ENCODE measurements at regions not wholly inside any gene's neighbourhood (a gene's known extent, or its start where the extent isn't known, plus 50 kb on each side); places are given as distances from the start of the nearest gene placed in this dataset.
"Not testable (repeated sequence)": the region's sequence is repeated elsewhere in the genome, so short reads cannot be mapped to it uniquely, and the experiment has no call there.

GRCh38 chr7:153109566-153109965 lies 350.0 kb downstream of the ACTR3B start:
- Mint-ChIP-seq H3K4me1 (no peaks in the 10 kb centered on the region), H3K9me3 (peaks cover 4% of the 10 kb centered on the region), H3K27ac (no peak overlapping the region), H3K4me3 (no peak overlapping the region), H3K36me3 (no peaks in the 10 kb centered on the region), H3K27me3 (no peaks in the 10 kb centered on the region)
- ATAC-seq = no peak

- H3K36me3 Mint-ChIP-seq = no peaks in the 10 kb centered on the region
- no peak overlapping the region for H3K4me3 Mint-ChIP-seq
- peaks cover 4% of the 10 kb centered on the region for H3K9me3 Mint-ChIP-seq
- no peak overlapping the region for H3K27ac Mint-ChIP-seq
- ATAC-seq = no peak
- H3K27me3 Mint-ChIP-seq = no peaks in the 10 kb centered on the region
- H3K4me1 Mint-ChIP-seq = no peaks in the 10 kb centered on the region
These were observed 351.1 kb downstream of the ACTR3B start for GRCh38 chr7:153110606-153111005.

GRCh38 chr7:153122255-153122654 lies 362.7 kb downstream of the ACTR3B start:
- H3K27ac Mint-ChIP-seq, H3K36me3 Mint-ChIP-seq, H3K27me3 Mint-ChIP-seq, H3K4me3 Mint-ChIP-seq, H3K4me1 Mint-ChIP-seq, ATAC-seq, H3K9me3 Mint-ChIP-seq: not testable (repeated sequence)

- Mint-ChIP-seq H3K4me3 (no peak overlapping the region), H3K36me3 (no peaks in the 10 kb centered on the region), H3K9me3 (peaks cover 9% of the 10 kb centered on the region), H3K27me3 (no peaks in the 10 kb centered on the region), H3K4me1 (no peaks in the 10 kb centered on the region), H3K27ac (no peak overlapping the region)
- no peak for ATAC-seq
These were observed 370.5 kb downstream of the ACTR3B start for GRCh38 chr7:153130052-153130451.

- Mint-ChIP-seq H3K36me3 (no peaks in the 10 kb centered on the region), H3K4me1 (no peaks in the 10 kb centered on the region), H3K9me3 (no peaks in the 10 kb centered on the region), H3K27me3 (no peaks in the 10 kb centered on the region), H3K4me3 (no peak overlapping the region), H3K27ac (no peak overlapping the region)
- ATAC-seq = no peak
These were observed 392.2 kb downstream of the ACTR3B start for GRCh38 chr7:153151766-153152165.

GRCh38 chr7:153152801-153153422 lies 393.4 kb downstream of the ACTR3B start:
- no peaks in the 10 kb centered on the region for H3K9me3 Mint-ChIP-seq
- no peaks in the 10 kb centered on the region for H3K36me3 Mint-ChIP-seq
- ATAC-seq = no peak
- no peak overlapping the region for H3K27ac Mint-ChIP-seq
- H3K27me3 Mint-ChIP-seq = no peaks in the 10 kb centered on the region
- no peaks in the 10 kb centered on the region for H3K4me1 Mint-ChIP-seq
- no peak overlapping the region for H3K4me3 Mint-ChIP-seq

GRCh38 chr7:153158149-153158548 lies 398.6 kb downstream of the ACTR3B start:
- no peak overlapping the region for H3K27ac Mint-ChIP-seq
- H3K9me3 Mint-ChIP-seq = peaks cover 4% of the 10 kb centered on the region
- no peak for ATAC-seq
- no peaks in the 10 kb centered on the region for H3K27me3 Mint-ChIP-seq
- no peak overlapping the region for H3K4me3 Mint-ChIP-seq
- H3K36me3 Mint-ChIP-seq = no peaks in the 10 kb centered on the region
- H3K4me1 Mint-ChIP-seq = no peaks in the 10 kb centered on the region

GRCh38 chr7:153170287-153170686 lies 410.7 kb downstream of the ACTR3B start:
- Mint-ChIP-seq H3K27me3 (no peaks in the 10 kb centered on the region), H3K27ac (no peak overlapping the region), H3K4me1 (no peaks in the 10 kb centered on the region), H3K9me3 (peaks cover 8% of the 10 kb centered on the region), H3K4me3 (no peak overlapping the region), H3K36me3 (no peaks in the 10 kb centered on the region)
- ATAC-seq = no peak

GRCh38 chr7:153185936-153186335 lies 426.4 kb downstream of the ACTR3B start:
- Mint-ChIP-seq H3K9me3 (no peaks in the 10 kb centered on the region), H3K4me1 (peaks cover 11% of the 10 kb centered on the region), H3K36me3 (peaks cover 6% of the 10 kb centered on the region), H3K4me3 (no peak overlapping the region), H3K27ac (no peak overlapping the region), H3K27me3 (peaks cover 11% of the 10 kb centered on the region)
- no peak for ATAC-seq

GRCh38 chr7:153188161-153188560 lies 428.6 kb downstream of the ACTR3B start:
- H3K27ac Mint-ChIP-seq = no peak overlapping the region
- ATAC-seq = no peak
- peaks cover 6% of the 10 kb centered on the region for H3K36me3 Mint-ChIP-seq
- peaks cover 11% of the 10 kb centered on the region for H3K27me3 Mint-ChIP-seq
- H3K4me3 Mint-ChIP-seq = no peak overlapping the region
- no peaks in the 10 kb centered on the region for H3K9me3 Mint-ChIP-seq
- peaks cover 11% of the 10 kb centered on the region for H3K4me1 Mint-ChIP-seq

- Mint-ChIP-seq H3K4me1 (peaks cover 11% of the 10 kb centered on the region), H3K27ac (no peak overlapping the region), H3K4me3 (no peak overlapping the region), H3K9me3 (no peaks in the 10 kb centered on the region), H3K36me3 (peaks cover 6% of the 10 kb centered on the region), H3K27me3 (peaks cover 11% of the 10 kb centered on the region)
- ATAC-seq = peak; percentile 89
These were observed 429.1 kb downstream of the ACTR3B start for GRCh38 chr7:153188630-153189029.

- Mint-ChIP-seq H3K4me3 (no peak overlapping the region), H3K27ac (no peak overlapping the region), H3K27me3 (peaks cover 11% of the 10 kb centered on the region), H3K9me3 (peaks cover 3% of the 10 kb centered on the region), H3K36me3 (peaks cover 6% of the 10 kb centered on the region), H3K4me1 (peaks cover 11% of the 10 kb centered on the region)
- ATAC-seq = no peak
These were observed 430.9 kb downstream of the ACTR3B start for GRCh38 chr7:153190452-153190851.

GRCh38 chr7:153190986-153191385 lies 431.4 kb downstream of the ACTR3B start:
- no peak for ATAC-seq
- H3K4me1 Mint-ChIP-seq = peaks cover 11% of the 10 kb centered on the region
- H3K27ac Mint-ChIP-seq = no peak overlapping the region
- peaks cover 3% of the 10 kb centered on the region for H3K9me3 Mint-ChIP-seq
- peaks cover 6% of the 10 kb centered on the region for H3K36me3 Mint-ChIP-seq
- H3K27me3 Mint-ChIP-seq = peaks cover 11% of the 10 kb centered on the region
- no peak overlapping the region for H3K4me3 Mint-ChIP-seq

GRCh38 chr7:153193144-153193595 lies 433.6 kb downstream of the ACTR3B start:
- Mint-ChIP-seq H3K27me3 (peaks cover 11% of the 10 kb centered on the region), H3K36me3 (peaks cover 6% of the 10 kb centered on the region), H3K9me3 (peaks cover 3% of the 10 kb centered on the region), H3K4me1 (peaks cover 11% of the 10 kb centered on the region), H3K27ac (no peak overlapping the region), H3K4me3 (no peak overlapping the region)
- ATAC-seq = no peak

GRCh38 chr7:153217032-153217431 lies 457.5 kb downstream of the ACTR3B start:
- Mint-ChIP-seq H3K36me3 (peaks cover 6% of the 10 kb centered on the region), H3K4me1 (no peaks in the 10 kb centered on the region), H3K27me3 (peaks cover 11% of the 10 kb centered on the region), H3K27ac (no peak overlapping the region), H3K4me3 (no peak overlapping the region), H3K9me3 (peaks cover 23% of the 10 kb centered on the region)
- ATAC-seq = no peak

GRCh38 chr7:153224890-153225289 lies 465.3 kb downstream of the ACTR3B start:
- H3K36me3 Mint-ChIP-seq = no peaks in the 10 kb centered on the region
- ATAC-seq = no peak
- H3K27me3 Mint-ChIP-seq = peaks cover 3% of the 10 kb centered on the region
- H3K27ac Mint-ChIP-seq = no peak overlapping the region
- no peak overlapping the region for H3K4me3 Mint-ChIP-seq
- no peaks in the 10 kb centered on the region for H3K4me1 Mint-ChIP-seq
- peaks cover 26% of the 10 kb centered on the region for H3K9me3 Mint-ChIP-seq
